GM19397 (cell line): ENCODE measurements at regions not wholly inside any gene's neighbourhood (a gene's known extent, or its start where the extent isn't known, plus 50 kb on each side); places are given as distances from the start of the nearest gene placed in this dataset.
"Not testable (repeated sequence)": the region's sequence is repeated elsewhere in the genome, so short reads cannot be mapped to it uniquely, and the experiment has no call there.

ENCODE experiments used
- ATAC-seq: cut with Tn5 transposase; IDR thresholded peaks from one replicate; pipeline ENCODE4 v1.9.1; 2021; ENCODE audit warnings: mild to moderate bottlenecking, moderate library complexity; ENCODE audit not compliant: unreplicated experiment

DNA sequence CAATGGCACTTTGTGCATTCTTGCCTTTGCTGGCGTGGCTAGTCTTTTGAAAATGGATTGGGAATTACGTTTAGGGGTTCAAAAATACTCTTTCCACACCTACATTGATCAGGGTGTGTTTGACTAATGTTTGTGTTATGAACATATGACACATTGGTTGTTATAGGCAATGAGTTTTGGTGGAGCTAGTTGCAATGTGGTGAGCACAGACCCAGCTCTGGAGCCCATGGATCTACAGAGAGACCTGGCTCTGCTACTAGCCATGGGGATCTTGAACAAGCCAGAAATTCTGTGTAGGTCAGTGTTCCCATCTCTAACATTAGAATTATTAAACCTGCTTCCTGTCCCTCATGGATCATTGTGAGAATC lies 222.4 kb upstream of the UBL3 start:
- ATAC-seq, result no peak

DNA sequence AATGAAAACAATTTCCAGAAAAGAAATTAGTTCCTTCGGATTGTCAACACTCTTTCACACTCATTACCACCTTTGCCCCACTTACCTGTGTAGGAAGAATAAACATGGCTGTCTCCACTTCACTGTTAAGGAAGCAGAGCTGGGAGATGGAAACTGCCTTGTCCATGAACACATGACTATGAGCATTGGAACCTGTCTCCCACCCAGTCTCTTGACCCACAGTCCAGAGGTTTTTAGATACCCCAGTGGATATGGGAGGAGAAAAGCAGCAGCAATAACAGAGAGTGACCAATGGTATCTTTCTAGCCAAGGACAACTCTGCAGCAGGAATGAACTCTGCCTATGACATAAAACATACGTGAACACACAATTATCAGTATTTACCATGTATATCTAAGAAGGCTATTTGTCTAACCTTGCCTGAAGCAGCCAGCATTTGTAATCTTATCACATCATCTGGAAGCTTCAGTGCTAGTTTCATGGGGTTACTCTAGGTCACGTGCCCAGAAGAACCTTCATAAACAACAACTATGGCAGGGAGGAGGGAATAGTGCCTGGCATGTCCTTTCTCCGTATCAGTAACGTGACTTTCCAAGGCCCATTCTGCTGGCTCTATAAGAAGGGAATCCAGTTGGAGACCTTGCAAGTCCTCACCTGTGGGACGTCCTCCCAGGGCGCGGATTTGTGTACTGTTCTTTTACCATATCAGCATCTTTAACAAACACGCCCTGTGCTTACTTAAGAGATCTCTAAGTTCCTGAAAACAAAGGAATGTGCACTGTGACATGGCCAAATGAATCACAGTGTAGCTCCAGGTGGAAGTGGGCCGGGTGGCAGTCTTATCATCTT lies 221.8 kb upstream of the UBL3 start:
- no peak for ATAC-seq

DNA sequence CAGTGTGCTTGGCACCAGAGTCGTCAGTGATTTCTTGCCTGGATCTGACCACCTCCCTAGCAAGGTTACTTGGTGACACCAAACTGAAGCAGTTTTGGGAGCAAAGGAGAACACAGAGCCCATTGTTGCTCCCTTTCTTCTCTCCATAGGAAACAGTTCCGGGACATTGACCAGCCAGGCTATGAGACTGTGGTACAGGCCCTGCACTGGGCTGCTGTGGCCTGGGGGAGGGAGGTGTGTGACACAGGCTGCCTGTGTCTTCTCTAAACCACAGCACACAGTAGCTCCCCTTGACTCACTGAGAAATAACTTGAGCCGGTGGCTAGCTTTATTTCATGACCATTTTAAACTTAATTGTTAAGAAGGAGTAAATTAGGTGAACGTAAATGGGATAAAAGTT lies 214.8 kb upstream of the UBL3 start:
- ATAC-seq, result no peak

DNA sequence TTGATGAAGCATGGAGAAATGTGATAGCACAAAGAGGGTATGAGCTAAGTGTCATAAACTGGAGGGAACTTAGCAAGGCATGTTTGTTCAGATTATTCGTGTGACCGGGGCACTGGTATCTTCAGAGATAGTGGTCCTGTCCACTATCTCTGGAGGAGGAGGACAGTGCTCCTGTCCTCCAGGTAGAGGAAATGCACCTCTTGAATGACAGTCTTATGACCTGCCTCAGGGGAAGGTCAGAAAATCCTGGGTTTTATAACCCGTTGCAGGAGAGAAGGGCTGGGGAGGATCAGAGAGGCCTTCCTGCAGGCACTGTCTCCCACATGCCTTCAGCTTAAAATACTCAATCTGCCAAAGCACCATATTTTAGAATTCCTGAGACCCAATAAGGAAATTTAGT lies 213.5 kb upstream of the UBL3 start:
- ATAC-seq, result no peak

DNA sequence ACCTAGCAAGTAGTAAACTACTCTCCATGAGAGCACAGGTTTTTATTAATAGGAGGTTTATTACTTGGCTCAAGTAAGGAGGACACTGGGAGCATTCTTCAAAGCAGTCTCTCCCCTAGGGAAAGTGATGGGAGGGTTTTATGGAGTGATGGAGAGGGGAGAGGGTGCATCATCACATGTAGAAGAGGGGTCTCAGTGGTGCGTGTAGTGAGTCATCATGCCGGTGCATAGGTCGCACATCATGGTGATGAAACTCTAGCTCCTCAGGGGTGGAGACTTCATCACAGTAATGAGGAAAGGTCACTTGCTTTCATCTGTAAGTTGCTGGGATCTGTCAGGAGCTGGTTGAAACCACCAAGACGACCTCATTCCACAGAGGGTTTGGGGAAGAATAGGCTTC lies 210.8 kb upstream of the UBL3 start:
- ATAC-seq, result no peak

GRCh38 chr13:30058429-30058828 lies 208.0 kb upstream of the UBL3 start:
- no peak for ATAC-seq

DNA sequence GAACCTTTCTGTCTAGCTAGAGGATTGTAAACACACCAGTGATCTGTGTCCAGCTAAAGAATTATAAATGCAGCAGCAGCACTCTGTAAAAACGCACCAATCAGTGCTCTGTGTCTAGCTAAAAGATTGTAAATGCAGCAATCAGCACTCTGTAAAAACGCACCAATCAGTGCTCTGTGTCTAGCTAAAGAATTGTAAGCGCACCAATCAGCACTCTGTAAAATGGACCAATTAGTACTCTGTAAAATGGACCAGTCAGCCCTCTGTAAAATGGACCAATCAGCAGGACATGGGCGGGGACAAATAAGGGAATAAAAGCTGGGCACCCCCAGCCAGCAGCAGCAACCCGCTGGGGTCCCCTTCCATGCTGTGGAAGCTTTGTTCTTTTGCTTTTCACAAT lies 204.1 kb upstream of the UBL3 start:
- not testable (repeated sequence) for ATAC-seq

- no peak for ATAC-seq
These were observed 203.5 kb upstream of the UBL3 start for GRCh38 chr13:30053939-30054338.

GRCh38 chr13:30052120-30052519 lies 201.7 kb upstream of the UBL3 start:
- no peak for ATAC-seq

DNA sequence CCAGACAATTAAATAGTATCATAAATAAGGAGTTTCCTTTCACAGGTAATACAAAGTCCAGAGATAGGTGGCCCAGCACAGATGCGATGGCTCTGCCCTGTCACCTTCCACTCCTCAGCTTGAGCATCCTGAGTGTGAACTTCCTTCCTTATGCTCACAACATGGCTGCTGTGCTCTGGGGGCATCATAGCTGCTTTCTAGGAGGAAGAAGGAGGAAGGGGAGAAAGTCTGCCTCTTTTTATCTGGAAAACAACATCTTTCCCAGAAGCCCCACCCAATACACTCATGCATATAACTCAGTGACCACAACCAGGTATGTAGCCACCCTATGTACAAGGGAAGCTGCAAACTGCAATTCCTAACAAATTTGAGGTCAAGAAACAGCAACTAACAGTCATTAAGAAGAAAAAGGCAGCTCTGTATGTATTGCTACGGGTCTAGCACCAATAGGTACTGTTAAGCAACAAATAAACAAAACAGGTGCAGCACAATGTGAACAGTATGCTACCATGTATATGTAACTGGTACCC lies 201.2 kb upstream of the UBL3 start:
- no peak for ATAC-seq

- no peak for ATAC-seq
These were observed 199.3 kb upstream of the UBL3 start for GRCh38 chr13:30049692-30050091.

- no peak for ATAC-seq
These were observed 196.9 kb upstream of the UBL3 start for GRCh38 chr13:30047154-30047874.

- ATAC-seq, result no peak
These were observed 195.7 kb upstream of the UBL3 start for GRCh38 chr13:30045916-30046704.

DNA sequence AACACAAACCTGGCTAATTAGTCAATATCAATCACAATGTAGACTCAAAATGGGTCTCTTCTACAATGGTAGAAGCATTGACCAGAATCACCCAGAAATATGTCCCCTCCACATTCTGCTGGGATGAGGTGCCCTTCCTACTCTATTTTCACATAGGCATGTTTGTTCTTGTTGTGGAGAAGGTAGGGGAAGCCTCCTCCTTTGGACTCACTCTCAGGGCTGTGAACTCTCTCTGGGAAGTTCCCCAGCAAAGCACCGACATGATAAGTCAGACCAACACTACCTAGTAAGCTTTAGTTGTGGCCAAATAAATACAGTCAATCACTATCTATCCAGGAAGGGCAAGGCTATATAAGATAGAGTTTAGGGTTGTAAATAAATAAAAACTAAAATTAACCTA lies 194.5 kb upstream of the UBL3 start:
- no peak for ATAC-seq

DNA sequence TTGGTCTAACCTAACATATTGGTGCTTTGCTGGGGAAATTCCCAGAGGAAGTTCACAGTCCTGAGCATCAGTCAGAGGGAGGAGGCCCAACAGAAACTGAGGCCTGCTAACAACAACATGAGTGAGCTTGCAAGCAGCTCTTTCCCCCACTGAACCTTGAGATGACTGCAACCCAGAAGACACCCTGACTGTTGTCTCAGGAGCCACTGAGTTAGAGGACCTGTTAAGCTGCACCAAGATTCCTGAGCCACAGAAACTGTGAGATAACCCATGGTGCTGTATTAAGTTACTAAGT lies 193.2 kb upstream of the UBL3 start:
- no peak for ATAC-seq

- ATAC-seq, result no peak
These were observed 192.6 kb upstream of the UBL3 start for GRCh38 chr13:30042891-30043630.

DNA sequence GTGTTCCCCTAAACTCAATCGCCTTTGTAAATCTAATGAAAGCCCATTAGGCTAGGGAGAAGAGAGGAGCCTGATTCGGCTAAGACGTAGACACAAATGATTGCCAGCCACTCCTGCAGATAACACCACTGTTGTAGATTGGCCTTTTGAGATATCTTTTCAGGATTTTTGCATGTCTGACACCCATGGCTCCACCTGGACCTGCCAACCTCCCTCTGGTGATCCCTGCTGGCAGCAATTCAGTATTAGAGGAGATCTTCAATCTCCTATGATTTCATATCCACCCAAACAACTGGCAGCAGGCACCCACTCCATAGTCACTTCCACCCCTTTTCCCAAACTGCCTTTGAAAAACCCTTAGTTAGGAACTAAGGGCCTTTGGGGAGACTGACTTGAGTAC lies 191.9 kb upstream of the UBL3 start:
- no peak for ATAC-seq

DNA sequence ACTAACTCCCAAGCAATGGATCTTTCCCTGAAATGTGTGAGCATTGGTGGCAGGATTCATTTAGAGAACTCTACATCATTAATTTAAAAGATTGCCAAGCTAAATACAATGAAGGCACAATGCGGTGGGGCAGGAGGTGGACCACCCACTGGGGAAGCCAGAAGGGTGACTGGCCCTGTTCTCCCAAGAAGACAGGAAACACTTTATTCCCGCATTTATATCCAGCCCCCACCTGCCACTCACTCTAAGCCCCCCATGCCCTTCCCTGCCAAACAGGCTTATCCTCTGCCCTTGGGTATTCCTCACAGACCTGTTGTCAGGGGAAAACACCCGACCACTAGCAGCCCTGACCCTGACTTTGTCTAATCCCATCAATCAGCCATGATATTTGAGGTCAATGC lies 189.1 kb upstream of the UBL3 start:
- no peak for ATAC-seq

DNA sequence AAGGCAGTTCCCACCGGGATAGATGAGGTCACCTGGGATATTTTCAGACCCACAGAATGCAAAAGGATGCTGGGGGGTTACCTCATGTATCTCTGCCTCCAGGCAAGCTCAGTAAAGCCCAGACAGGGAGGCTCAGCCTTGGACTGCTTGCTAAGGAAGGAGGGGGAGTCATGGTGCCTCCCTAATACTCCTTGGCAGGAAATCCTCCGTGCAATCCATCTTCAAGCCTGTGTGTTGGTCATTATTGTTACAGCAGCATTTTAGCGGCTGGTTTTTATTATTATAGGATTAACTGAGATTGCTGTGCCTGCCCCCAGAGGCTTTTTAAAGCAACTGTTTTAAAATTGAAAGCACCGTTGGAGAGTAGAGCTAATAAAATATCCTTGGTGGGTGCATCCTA lies 188.5 kb upstream of the UBL3 start:
- no peak for ATAC-seq

GRCh38 chr13:30037766-30038165 lies 187.3 kb upstream of the UBL3 start:
- no peak for ATAC-seq

GRCh38 chr13:30037306-30037705 lies 186.9 kb upstream of the UBL3 start:
- ATAC-seq, result no peak
